Stimulated activated effector memory CD8-positive, alpha-beta T cell treated with anti-CD3 and anti-CD28 coated beads, Interleukin-12 subunit alpha, Interleukin-12 subunit beta, amount 100 ng/mL, for 72 hours (primary cell): ENCODE measurements at regions not wholly inside any gene's neighbourhood (a gene's known extent, or its start where the extent isn't known, plus 50 kb on each side); places are given as distances from the start of the nearest gene placed in this dataset.
A peak's percentile ranks its signal among the peaks of the same experiment; 100 is the strongest.
"Not testable (repeated sequence)": the region's sequence is repeated elsewhere in the genome, so short reads cannot be mapped to it uniquely, and the experiment has no call there.

Source experiments
- ATAC-seq: fragments of 150-1000 bp; cut with Tn5 transposase; 2 replicates; pipeline ENCODE4 v1.10.0; 2021
- DNase-seq, 2 donors: peaks; one replicate each; pipeline ENCODE4 v3.0.0; 2021 to 2022; ENCODE audit warnings: low spot score in 2 of 2
- H3K27ac Mint-ChIP-seq: one replicate; pipeline ENCODE4 v1.8.0; 2022; ENCODE audit warnings: mild to moderate bottlenecking, mixed read lengths
- H3K36me3 Mint-ChIP-seq: one replicate; pipeline ENCODE4 v1.8.0; 2022; ENCODE audit warnings: mild to moderate bottlenecking, mixed read lengths
- H3K4me1 Mint-ChIP-seq: one replicate; pipeline ENCODE4 v1.8.0; 2022; ENCODE audit warnings: mixed read lengths
- H3K4me3 Mint-ChIP-seq: one replicate; pipeline ENCODE4 v1.8.0; 2022; ENCODE audit warnings: mild to moderate bottlenecking, mixed read lengths
- H3K9me3 Mint-ChIP-seq: one replicate; pipeline ENCODE4 v1.8.0; 2022; ENCODE audit warnings: mixed read lengths

DNA sequence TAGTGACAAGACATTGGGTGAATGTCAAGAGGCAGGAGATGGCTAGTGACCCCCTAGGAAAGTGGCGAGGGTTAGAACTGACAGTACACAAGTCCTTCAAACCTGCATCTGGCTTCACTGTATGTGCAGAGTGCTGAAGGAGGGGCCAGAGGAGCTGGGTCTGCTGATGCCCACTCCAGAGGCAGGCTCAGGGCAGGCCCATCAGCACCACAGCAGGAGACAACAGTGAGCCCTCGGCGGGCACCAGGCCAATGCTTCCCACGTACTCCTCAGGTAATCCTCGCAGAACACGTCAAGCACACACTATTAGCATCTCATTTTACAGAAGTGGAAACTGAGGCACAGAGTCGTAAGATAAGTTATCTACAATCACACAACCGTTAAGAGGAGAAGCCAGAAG, 76.1 kb upstream of the SH3PXD2B start:
- ATAC-seq: no peak
- DNase-seq: peak in 1 of 2 donors; percentile 22
- H3K4me3 Mint-ChIP-seq: no peak overlapping the region
- H3K4me1 Mint-ChIP-seq: peaks cover 10% of the 10 kb centered on the region
- no peaks in the 10 kb centered on the region for H3K36me3 Mint-ChIP-seq
- H3K9me3 Mint-ChIP-seq: no peaks in the 10 kb centered on the region
- H3K27ac Mint-ChIP-seq: no peak overlapping the region

DNA sequence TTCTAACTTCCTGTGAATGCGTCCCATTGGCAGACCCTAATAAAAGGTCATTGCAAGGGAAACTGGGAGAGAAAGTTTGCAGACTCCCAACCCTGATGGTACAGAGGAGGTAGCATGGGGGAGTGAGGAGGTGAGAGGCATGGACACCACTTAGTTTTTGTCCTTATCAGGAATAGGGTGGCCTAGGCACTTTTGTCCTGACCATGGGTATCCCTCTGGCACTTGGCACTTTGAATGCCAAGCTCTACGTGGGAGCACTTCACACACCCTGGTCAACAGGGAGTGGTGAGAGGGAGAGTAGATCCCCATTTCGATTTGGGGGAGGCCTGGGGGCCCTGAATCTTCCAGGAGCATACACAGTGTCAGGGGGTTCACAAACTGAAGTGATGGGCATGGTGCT, 75.6 kb upstream of the SH3PXD2B start:
- Mint-ChIP-seq H3K36me3 (no peaks in the 10 kb centered on the region), H3K4me1 (peaks cover 10% of the 10 kb centered on the region), H3K4me3 (no peak overlapping the region), H3K9me3 (no peaks in the 10 kb centered on the region), H3K27ac (no peak overlapping the region)
- ATAC-seq: no peak
- DNase-seq: peak in 1 of 2 donors; percentile 43

DNA sequence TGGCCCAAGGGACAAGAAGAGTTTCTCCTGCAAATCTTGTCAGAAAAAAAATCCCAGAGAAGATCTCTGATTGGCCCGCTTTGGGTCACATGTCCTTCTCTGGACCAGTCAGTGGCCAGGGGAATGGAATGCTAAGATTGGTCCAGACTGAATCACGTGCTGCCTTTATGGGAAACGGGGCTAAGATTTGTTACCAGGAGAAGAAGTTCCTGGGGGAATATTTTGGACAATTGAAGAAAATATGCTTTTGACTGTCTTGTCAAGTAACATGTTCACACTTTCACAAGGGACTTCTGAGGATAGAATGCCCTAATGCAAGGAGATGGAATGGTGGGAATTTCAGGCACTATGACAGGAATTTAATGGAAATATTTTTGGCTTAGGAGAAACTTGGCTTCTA, 74.1 kb upstream of the SH3PXD2B start:
- ATAC-seq (no peak), DNase-seq (peak in 1 of 2 donors; percentile 29)
- Mint-ChIP-seq H3K4me3 (no peak overlapping the region), H3K27ac (no peak overlapping the region), H3K36me3 (no peaks in the 10 kb centered on the region), H3K4me1 (peaks cover 8% of the 10 kb centered on the region), H3K9me3 (no peaks in the 10 kb centered on the region)

DNA sequence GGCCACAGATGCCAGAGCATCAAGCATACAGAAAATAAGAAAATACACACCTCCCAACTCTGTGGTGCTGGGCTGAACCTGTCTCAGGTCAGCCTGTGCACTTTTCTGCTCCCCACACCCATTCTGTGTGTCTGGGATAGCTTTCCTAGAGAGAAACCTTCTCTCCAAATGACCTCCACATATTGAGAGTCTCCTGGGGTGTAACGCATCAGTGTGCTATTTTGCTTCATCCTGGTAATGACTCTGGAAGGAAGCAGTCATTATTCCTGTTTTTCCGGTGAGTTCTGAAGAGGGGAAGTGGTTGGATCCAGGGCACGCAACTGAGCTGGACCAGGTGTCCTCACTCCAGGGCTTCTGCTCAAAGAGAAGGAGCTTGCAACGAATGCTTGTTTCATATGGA, 73.2 kb upstream of the SH3PXD2B start:
- no peak for ATAC-seq
- DNase-seq: no peak
- Mint-ChIP-seq H3K4me1 (peaks cover 5% of the 10 kb centered on the region), H3K27ac (no peak overlapping the region), H3K4me3 (no peak overlapping the region), H3K9me3 (no peaks in the 10 kb centered on the region), H3K36me3 (no peaks in the 10 kb centered on the region)

DNA sequence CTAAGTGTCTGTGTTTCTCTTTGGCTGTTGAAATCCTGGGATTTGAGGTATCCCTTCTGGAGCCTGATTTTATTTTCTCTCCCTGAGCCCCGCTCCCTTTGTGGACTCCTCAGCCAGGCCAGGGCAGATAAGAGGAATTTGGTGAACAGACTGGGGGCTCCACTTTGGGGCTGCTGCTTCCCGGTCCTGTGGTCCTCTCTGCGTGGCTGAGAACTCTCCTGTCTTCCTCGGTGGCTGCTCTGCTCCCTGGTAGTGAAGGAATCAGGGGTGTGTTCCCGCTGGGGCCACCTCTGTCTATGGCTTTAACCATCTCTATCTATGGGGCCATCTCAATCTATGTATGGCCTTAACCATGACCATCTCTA, 71.7 kb upstream of the SH3PXD2B start:
- DNase-seq: peak in 1 of 2 donors; percentile 13
- no peak overlapping the region for H3K4me3 Mint-ChIP-seq
- ATAC-seq: no peak

DNA sequence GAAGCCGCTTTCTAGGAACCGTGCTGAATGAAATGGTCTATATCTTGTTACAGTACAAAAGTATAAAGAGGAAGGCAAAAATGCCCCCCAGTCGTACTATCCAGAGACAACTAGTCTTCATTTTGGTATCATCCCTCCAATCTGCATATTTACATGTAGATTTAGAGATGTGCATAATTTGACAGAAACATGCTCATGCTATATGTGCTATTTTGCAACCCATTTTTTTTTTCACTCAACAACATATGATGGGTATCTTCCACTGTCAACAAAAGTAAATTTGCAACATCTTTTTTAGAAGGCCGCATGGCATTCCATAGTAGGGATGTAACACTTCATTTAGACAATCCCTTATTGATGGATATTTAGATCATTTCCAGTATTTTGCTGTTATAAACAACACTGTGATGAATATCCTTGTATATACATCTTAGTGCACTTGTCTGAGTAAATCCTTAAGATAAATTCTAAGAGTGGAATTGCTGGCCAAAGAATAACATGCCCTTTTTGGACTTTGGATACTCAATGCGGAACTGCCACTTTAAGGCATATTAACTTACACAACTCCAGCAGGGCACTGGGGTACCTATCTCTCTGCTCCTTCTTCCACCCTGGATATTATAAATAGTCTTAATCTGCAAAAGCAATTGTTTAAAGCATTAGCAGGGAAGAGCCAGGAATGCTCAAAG, 71.1 kb upstream of the SH3PXD2B start:
- no peaks in the 10 kb centered on the region for H3K4me1 Mint-ChIP-seq
- H3K27ac Mint-ChIP-seq: no peak overlapping the region
- H3K9me3 Mint-ChIP-seq: peaks cover 14% of the 10 kb centered on the region
- ATAC-seq (no peak), DNase-seq (no peak)
- no peaks in the 10 kb centered on the region for H3K36me3 Mint-ChIP-seq
- H3K4me3 Mint-ChIP-seq: no peak overlapping the region

More for the DNA sequence above, 71.7 kb upstream of the SH3PXD2B start:
- peaks cover 2% of the 10 kb centered on the region for H3K4me1 Mint-ChIP-seq
- H3K9me3 Mint-ChIP-seq: peaks cover 11% of the 10 kb centered on the region
- no peak overlapping the region for H3K27ac Mint-ChIP-seq
- no peaks in the 10 kb centered on the region for H3K36me3 Mint-ChIP-seq

DNA sequence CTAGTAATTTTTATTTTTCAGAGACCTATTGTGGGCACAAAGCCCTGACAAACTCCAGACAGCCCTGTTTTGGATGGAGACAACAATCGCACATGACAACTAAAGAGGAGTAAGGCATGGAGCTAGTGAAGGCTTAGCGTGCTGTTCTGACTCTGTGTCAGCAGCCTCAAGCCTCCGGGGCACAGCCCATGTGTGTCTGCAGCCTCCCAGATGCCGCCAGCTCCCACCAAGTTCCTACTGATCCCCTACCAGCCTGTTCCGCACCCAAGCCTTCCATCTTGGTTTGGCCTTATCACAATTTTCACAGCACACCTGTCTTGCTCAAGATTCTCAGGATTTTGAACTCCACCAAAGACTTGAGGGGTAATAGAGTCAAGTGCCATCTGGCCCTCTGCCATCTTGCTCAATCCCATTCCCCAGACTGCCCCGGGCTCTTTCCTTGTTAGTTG, 70.3 kb upstream of the SH3PXD2B start:
- H3K36me3 Mint-ChIP-seq: no peaks in the 10 kb centered on the region
- H3K27ac Mint-ChIP-seq: no peak overlapping the region
- peaks cover 17% of the 10 kb centered on the region for H3K9me3 Mint-ChIP-seq
- H3K4me3 Mint-ChIP-seq: no peak overlapping the region
- H3K4me1 Mint-ChIP-seq: no peaks in the 10 kb centered on the region
- DNase-seq: no peak
- no peak for ATAC-seq

DNA sequence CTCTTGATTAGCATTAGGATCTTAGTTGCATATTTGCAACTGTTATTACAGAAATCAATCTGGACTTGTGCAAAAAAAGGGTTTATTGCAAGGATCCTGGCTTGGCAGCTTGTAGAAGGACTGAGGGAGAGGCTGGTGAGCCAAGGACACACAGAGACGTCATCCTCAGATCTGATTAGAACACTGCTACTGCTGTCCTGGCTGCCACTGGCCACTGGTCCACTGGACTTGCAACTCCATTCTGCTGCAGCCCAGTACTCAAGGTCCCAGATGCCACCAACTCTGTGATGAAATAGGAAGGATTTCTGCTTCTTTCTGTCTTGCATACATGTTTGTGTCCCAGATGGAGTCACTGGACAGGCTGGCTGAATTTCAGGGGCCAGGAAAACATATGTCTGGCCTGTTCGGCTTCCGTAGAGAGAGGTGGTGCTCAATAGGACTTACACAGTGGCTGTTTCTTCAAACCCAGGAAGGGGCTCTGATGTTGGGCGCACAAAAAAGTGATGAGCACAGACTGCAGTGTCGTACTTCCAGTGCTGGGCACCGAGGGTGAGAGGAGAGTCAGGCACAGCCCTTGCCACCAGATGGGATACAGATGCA, 68.9 kb upstream of the SH3PXD2B start:
- no peak overlapping the region for H3K27ac Mint-ChIP-seq
- no peak overlapping the region for H3K4me3 Mint-ChIP-seq
- peak in 1 of 2 donors; percentile 17 for DNase-seq

DNA sequence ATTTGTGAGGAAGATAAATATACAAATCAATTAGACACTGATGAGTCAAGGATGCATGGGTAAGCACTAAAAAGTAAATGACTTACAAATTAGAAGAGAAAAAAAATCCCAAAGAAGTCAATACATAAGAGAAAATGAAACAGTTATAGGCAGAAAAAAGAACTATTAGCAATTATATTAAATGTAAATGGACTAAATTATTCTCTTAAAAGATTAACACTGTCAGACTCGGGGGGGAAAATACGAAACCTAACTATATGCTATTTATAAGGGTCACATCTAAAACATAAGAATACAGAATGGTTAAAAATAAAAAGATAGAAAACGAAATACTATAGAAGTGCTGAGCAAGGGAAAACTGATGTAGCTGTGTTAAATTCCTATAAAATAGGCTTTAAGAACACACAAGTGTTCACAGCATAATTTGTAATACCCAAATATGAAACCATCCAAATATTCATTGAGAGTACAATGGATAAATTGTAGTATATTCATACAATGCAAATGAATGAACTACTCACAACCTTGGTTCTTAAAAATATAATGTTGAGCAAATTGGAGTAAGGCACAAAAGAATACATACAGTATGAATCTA, 67.1 kb upstream of the SH3PXD2B start:
- Mint-ChIP-seq H3K36me3 (no peaks in the 10 kb centered on the region), H3K27ac (no peak overlapping the region), H3K4me3 (no peak overlapping the region), H3K4me1 (no peaks in the 10 kb centered on the region), H3K9me3 (peaks cover 17% of the 10 kb centered on the region)
- ATAC-seq (no peak), DNase-seq (no peak)

More for the DNA sequence above, 68.9 kb upstream of the SH3PXD2B start:
- Mint-ChIP-seq H3K4me1 (no peaks in the 10 kb centered on the region), H3K36me3 (no peaks in the 10 kb centered on the region), H3K9me3 (peaks cover 17% of the 10 kb centered on the region)
- no peak for ATAC-seq

DNA sequence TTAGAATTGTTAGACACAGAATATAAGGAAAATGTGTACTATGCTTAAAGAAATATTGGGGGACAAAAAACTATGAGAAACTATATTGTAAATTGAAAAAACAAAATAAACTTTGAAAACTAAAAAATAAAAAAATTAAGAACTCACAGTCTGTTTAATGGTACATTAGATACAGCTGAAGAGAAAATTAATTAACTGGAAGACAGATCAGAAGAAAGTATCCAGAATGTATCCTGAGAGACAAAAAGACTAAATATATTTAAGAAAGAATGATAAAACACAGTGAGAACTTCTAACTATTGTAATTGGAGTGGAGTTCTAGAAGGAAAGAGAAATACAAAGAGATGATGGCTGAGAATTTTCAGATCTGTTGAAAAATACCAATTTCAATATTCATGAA, 57.6 kb upstream of the SH3PXD2B start:
- Mint-ChIP-seq H3K4me1 (no peaks in the 10 kb centered on the region), H3K9me3 (peaks cover 15% of the 10 kb centered on the region), H3K36me3 (no peaks in the 10 kb centered on the region), H3K27ac (no peak overlapping the region), H3K4me3 (no peak overlapping the region)
- DNase-seq (no peak), ATAC-seq (no peak)

DNA sequence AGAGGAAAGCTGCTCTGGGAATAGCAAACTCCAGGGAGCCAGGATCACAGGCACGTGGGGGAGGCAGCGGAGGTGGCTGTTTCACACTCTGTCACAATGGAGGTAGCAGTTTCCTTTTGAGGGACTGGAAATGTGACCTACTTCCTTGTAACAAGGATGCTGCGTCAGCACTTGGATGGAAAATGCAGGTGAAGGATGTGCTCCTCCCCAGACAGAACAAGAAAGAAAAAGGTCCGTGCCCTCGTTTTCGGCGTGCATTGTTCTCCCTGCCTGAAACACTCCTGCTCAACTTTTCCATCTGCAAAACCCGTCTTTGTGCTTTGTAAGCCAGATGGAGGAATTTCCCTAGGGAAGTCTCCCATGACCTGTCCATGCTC, 55.1 kb upstream of the SH3PXD2B start:
- no peaks in the 10 kb centered on the region for H3K36me3 Mint-ChIP-seq
- ATAC-seq: no peak
- H3K27ac Mint-ChIP-seq: no peak overlapping the region
- H3K4me3 Mint-ChIP-seq: no peak overlapping the region
- H3K4me1 Mint-ChIP-seq: no peaks in the 10 kb centered on the region
- H3K9me3 Mint-ChIP-seq: peaks cover 15% of the 10 kb centered on the region
- peak in 1 of 2 donors; percentile 15 for DNase-seq

DNA sequence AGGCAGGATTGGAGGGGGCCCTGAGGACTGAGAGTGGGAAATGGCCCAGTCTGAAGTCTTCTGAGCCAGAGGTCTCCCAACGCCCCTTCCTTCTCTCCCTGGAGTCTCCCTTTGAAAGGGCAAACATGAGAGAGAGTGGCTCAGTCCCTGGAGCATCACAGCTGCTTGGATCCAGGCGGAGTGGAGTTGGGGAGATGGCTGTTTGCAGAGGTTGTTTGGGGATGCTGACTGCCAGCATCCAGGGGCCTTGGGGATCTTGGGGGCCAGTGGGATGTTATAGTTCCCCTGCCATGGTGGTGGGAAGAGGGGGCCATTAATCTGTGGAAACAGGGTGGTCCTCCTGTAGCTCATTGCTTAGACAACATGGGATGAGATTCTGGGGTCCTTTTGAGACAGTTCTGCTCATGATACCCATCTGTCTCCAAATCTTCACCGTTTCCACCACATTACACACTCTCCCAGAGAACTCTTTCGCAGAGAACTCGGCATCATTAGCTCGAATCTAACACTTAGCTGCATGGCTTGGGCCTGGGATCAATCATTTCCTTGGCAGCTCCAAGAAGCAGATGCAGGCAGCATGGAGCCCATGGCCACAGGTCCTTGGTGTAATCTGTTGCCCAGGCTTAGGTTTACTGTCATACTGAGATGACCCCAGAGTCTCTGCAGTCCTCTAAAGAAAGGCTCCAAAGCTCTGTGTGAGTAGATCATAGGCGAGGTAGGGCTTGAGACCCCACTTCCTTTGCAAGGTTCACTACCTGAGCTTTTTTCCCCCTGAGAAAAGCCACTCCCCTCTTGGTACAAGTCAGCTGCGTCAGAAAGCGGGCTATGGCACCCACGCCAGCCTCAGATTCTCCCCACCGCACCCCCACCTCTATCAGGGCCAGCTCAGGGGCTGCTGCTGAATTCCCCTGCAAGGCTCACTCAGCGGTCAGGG, 54.4 kb upstream of the SH3PXD2B start:
- DNase-seq (peak in 1 of 2 donors; percentile 34), ATAC-seq (no peak)
- H3K4me1 Mint-ChIP-seq: no peaks in the 10 kb centered on the region
- H3K36me3 Mint-ChIP-seq: no peaks in the 10 kb centered on the region
- no peak overlapping the region for H3K4me3 Mint-ChIP-seq
- H3K9me3 Mint-ChIP-seq: peaks cover 15% of the 10 kb centered on the region
- H3K27ac Mint-ChIP-seq: no peak overlapping the region

DNA sequence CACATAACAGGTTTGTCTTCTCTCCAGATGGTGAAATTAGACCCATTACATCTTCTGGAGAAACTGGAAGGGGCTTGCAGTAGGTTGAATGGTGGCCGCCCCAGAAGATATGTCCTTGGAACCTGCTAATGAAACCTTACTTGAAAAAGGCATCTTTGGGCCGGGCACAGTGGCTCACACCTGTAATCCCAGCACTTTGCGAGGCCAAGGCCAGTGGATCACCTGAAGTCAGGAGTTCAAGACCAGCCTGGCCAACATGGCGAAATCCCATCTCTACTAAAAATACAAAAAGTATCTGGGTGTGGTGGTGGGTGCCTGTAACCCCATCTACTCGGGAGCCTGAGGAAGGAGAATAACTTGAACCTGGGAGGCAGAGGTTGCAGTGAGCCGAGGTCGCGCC, 53.2 kb upstream of the SH3PXD2B start:
- H3K4me3 Mint-ChIP-seq, H3K27ac Mint-ChIP-seq, H3K4me1 Mint-ChIP-seq, H3K36me3 Mint-ChIP-seq, ATAC-seq: not testable (repeated sequence)
- H3K9me3 Mint-ChIP-seq: peaks cover 14% of the 10 kb centered on the region
- peak in 1 of 2 donors; percentile 4 for DNase-seq

DNA sequence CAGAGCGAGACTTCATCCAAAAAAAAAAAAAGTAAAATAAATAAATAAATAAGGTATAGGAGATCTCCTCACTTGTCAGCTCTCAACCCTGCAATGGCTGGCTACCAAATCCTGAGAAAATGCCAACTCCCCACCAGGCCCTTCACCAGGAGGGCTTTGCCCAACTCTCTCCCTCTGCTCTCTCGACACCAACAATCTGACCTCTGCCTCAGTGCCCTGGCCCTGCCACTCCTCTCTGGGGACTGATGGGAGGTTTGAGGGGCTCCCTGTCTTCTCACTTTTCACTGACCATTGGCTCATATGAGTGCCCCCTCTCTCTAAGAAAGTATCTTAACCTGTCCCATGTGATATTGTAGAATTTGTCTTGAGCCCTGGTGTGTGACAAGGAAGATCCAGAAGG, 52.6 kb upstream of the SH3PXD2B start:
- no peaks in the 10 kb centered on the region for H3K36me3 Mint-ChIP-seq
- ATAC-seq: no peak

DNA sequence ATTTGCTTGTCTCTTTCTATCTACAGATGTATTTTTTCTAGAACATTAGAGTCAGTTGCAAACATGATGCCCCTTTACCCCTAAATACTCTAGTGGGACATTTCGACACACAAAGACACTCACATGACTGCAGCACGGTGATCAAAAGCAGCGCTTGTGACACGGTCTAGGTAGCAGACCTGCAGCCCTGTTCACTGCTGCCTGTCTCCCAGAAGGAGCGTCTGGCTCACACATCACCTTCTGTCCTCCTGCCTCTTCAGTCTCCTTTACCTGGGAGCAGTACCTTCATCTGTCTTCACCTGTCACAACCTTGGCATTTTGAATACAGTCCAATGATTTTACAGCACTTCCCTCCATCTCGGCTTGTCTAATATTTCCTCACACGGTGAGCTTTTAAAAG, 51.9 kb upstream of the SH3PXD2B start:
- Mint-ChIP-seq H3K9me3 (peaks cover 5% of the 10 kb centered on the region), H3K4me3 (no peak overlapping the region), H3K36me3 (no peaks in the 10 kb centered on the region), H3K4me1 (no peaks in the 10 kb centered on the region), H3K27ac (no peak overlapping the region)
- peak in 1 of 2 donors; percentile 7 for DNase-seq
- ATAC-seq: no peak

More for the DNA sequence above, 52.6 kb upstream of the SH3PXD2B start:
- H3K27ac Mint-ChIP-seq: no peak overlapping the region
- no peak overlapping the region for H3K4me3 Mint-ChIP-seq
- peaks cover 8% of the 10 kb centered on the region for H3K9me3 Mint-ChIP-seq
- no peaks in the 10 kb centered on the region for H3K4me1 Mint-ChIP-seq
- peak in 1 of 2 donors; percentile 38 for DNase-seq
